HG03354 (cell line): ENCODE measurements at regions not wholly inside any gene's neighbourhood (a gene's known extent, or its start where the extent isn't known, plus 50 kb on each side); places are given as distances from the start of the nearest gene placed in this dataset.
"Not testable (repeated sequence)": the region's sequence is repeated elsewhere in the genome, so short reads cannot be mapped to it uniquely, and the experiment has no call there.

Source experiments
- ATAC-seq: cut with Tn5 transposase; IDR thresholded peaks from one replicate; pipeline ENCODE4 v1.9.1; 2021; ENCODE audit warnings: mild to moderate bottlenecking; ENCODE audit not compliant: unreplicated experiment, poor library complexity, severe bottlenecking

GRCh38 chr4:1533501-1534064, 127.3 kb upstream of the NKX1-1 start:
- ATAC-seq = no peak

GRCh38 chr4:1532549-1533395, 126.5 kb upstream of the NKX1-1 start:
- no peak for ATAC-seq

- no peak for ATAC-seq
Measured at GRCh38 chr4:1531683-1532548, 125.7 kb upstream of the NKX1-1 start.

- no peak for ATAC-seq
Measured at GRCh38 chr4:1530356-1530755, 124.1 kb upstream of the NKX1-1 start.

GRCh38 chr4:1524761-1525160, 118.5 kb upstream of the NKX1-1 start:
- ATAC-seq = no peak

GRCh38 chr4:1523907-1524636, 117.8 kb upstream of the NKX1-1 start:
- no peak for ATAC-seq

GRCh38 chr4:1523506-1523905, 117.3 kb upstream of the NKX1-1 start:
- ATAC-seq = no peak

GRCh38 chr4:1523033-1523432, 116.8 kb upstream of the NKX1-1 start:
- ATAC-seq = no peak

- ATAC-seq = no peak
Measured at GRCh38 chr4:1522606-1523005, 116.4 kb upstream of the NKX1-1 start.

GRCh38 chr4:1521821-1522361, 115.6 kb upstream of the NKX1-1 start:
- no peak for ATAC-seq

GRCh38 chr4:1520795-1521576, 114.7 kb upstream of the NKX1-1 start:
- not testable (repeated sequence) for ATAC-seq

GRCh38 chr4:1519787-1520661, 113.8 kb upstream of the NKX1-1 start:
- no peak for ATAC-seq

GRCh38 chr4:1518997-1519700, 112.9 kb upstream of the NKX1-1 start:
- no peak for ATAC-seq

- ATAC-seq = no peak
Measured at GRCh38 chr4:1517592-1518411, 111.6 kb upstream of the NKX1-1 start.

GRCh38 chr4:1516881-1517480, 110.7 kb upstream of the NKX1-1 start:
- no peak for ATAC-seq

- ATAC-seq = no peak
Measured at GRCh38 chr4:1516261-1516660, 110.0 kb upstream of the NKX1-1 start.
